HEK293 (cell line): ENCODE measurements at regions not wholly inside any gene's neighbourhood (a gene's known extent, or its start where the extent isn't known, plus 50 kb on each side); places are given as distances from the start of the nearest gene placed in this dataset.

Source experiments
- ATF2 ChIP-seq: fragments of 450-650 bp; formaldehyde crosslinking; IDR thresholded peaks from 2 replicates; pipeline ENCODE4 v1.5.1; 2016; ENCODE audit warnings: missing biosample characterization, missing genetic modification characterization, low read depth
- CTCF ChIP-seq: fragments of 450-650 bp; formaldehyde crosslinking; IDR thresholded peaks from 2 replicates; pipeline ENCODE4 v1.5.1; 2016; ENCODE audit warnings: missing biosample characterization, missing genetic modification characterization
- MEIS1 ChIP-seq: sonication (generic); formaldehyde crosslinking; IDR thresholded peaks from 2 replicates; pipeline ENCODE4 v1.8.1; 2022; ENCODE audit warnings: missing genetic modification reagents, mild to moderate bottlenecking, borderline replicate concordance
- TCF7L2 ChIP-seq: IDR thresholded peaks from 2 replicates; pipeline ENCODE4 v1.6.1; 2011; ENCODE audit warnings: low read depth, mild to moderate bottlenecking, inconsistent platforms, low read length, moderate library complexity, borderline replicate concordance
- ZBTB1 ChIP-seq: fragments of 450-650 bp; formaldehyde crosslinking; IDR thresholded peaks from 2 replicates; pipeline ENCODE4 v1.5.1; 2016; ENCODE audit warnings: missing biosample characterization, missing genetic modification characterization
- ZNF549 ChIP-seq: fragments of 450-650 bp; IDR thresholded peaks from 2 replicates; pipeline ENCODE4 v1.5.1; 2018; ENCODE audit warnings: missing biosample characterization, missing genetic modification characterization, mild to moderate bottlenecking, inconsistent platforms, moderate library complexity

DNA sequence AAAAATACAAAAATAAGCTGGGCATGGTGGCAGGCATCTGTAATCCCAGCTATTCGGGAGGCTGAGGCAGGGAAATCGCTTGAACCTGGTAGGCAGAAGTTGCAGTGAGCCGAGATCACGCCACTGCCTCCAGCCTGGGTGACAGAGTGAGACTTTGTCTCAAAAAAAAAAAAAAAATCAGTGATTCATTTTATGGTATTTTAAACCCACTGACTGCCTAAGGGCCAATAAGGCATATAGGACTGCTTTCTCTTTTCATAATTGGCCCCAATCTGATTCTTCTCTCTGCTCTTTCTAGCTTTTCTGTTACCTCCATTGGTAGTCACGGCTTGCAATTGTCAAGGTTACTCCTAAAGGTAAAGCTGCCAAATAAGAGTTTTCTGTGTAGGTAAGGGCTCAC is 60.2 kb upstream of the ADGRF1 start:
- TF ChIP-seq CTCF (tag by site-specific recombination): no peak
- no peak for TF ChIP-seq ATF2 (tag by site-specific recombination)
- no peak for TF ChIP-seq MEIS1
- no peak for TF ChIP-seq TCF7L2
- TF ChIP-seq ZNF549 (tag by site-specific recombination): no peak
- TF ChIP-seq ZBTB1 (tag by site-specific recombination): no peak
